ENCODE measurements at regions not wholly inside any gene's neighbourhood (a gene's known extent, or its start where the extent isn't known, plus 50 kb on each side); places are given as distances from the start of the nearest gene placed in this dataset.

- DNase-seq = no peak
- Histone ChIP-seq H3K27ac (no peak overlapping the region), H3K4me3 (no peak overlapping the region), H3K4me1 (no peaks in the 10 kb centered on the region), H3K9me3 (no peaks in the 10 kb centered on the region), H3K27me3 (no peaks in the 10 kb centered on the region), H3K36me3 (no peaks in the 10 kb centered on the region)
- intact Hi-C loops (cut with DNase I; ENCODE audit: low total_unique reads) = no loop called here
- no peak for TF ChIP-seq CTCF (IDR thresholded peaks at IDR 0.05)
Measured at GRCh38 chr1:196001188-196001587, 607.1 kb downstream of the KCNT2 start.

GRCh38 chr1:195999022-195999421 lies 609.2 kb downstream of the KCNT2 start:
- intact Hi-C loops (cut with DNase I; ENCODE audit: low total_unique reads) = no loop called here
- no peak for TF ChIP-seq CTCF (IDR thresholded peaks at IDR 0.05)
- Histone ChIP-seq H3K9me3 (no peaks in the 10 kb centered on the region), H3K27ac (no peak overlapping the region), H3K4me3 (no peak overlapping the region), H3K36me3 (no peaks in the 10 kb centered on the region), H3K4me1 (no peaks in the 10 kb centered on the region), H3K27me3 (no peaks in the 10 kb centered on the region)
- DNase-seq = no peak

- Histone ChIP-seq H3K9me3 (no peaks in the 10 kb centered on the region), H3K27ac (no peak overlapping the region), H3K36me3 (no peaks in the 10 kb centered on the region), H3K27me3 (no peaks in the 10 kb centered on the region), H3K4me1 (no peaks in the 10 kb centered on the region), H3K4me3 (no peak overlapping the region)
- no peak for TF ChIP-seq CTCF (IDR thresholded peaks at IDR 0.05)
- intact Hi-C loops (cut with DNase I; ENCODE audit: low total_unique reads) = no loop called here
- DNase-seq = no peak
Measured at GRCh38 chr1:195981448-195982139, 626.6 kb downstream of the KCNT2 start.

- intact Hi-C loops (cut with DNase I; ENCODE audit: low total_unique reads) = no loop called here
Measured at GRCh38 chr1:195979646-195980045, 628.6 kb downstream of the KCNT2 start.

GRCh38 chr1:195973311-195973904 lies 634.8 kb downstream of the KCNT2 start:
- no peak for TF ChIP-seq CTCF (IDR thresholded peaks at IDR 0.05)
- intact Hi-C loops (cut with DNase I; ENCODE audit: low total_unique reads) = no loop called here
- Histone ChIP-seq H3K9me3 (no peaks in the 10 kb centered on the region), H3K27ac (no peak overlapping the region), H3K36me3 (no peaks in the 10 kb centered on the region), H3K4me3 (no peak overlapping the region), H3K27me3 (no peaks in the 10 kb centered on the region), H3K4me1 (no peaks in the 10 kb centered on the region)
- DNase-seq = no peak

More at GRCh38 chr1:195979646-195980045, 628.6 kb downstream of the KCNT2 start:
- Histone ChIP-seq H3K9me3 (no peaks in the 10 kb centered on the region), H3K36me3 (no peaks in the 10 kb centered on the region), H3K4me1 (no peaks in the 10 kb centered on the region), H3K27ac (no peak overlapping the region), H3K4me3 (no peak overlapping the region), H3K27me3 (no peaks in the 10 kb centered on the region)
- no peak for DNase-seq
- no peak for TF ChIP-seq CTCF (IDR thresholded peaks at IDR 0.05)

Measured in tibial artery (tissue), 4 donors.